ENCODE measurements at regions not wholly inside any gene's neighbourhood (a gene's known extent, or its start where the extent isn't known, plus 50 kb on each side); places are given as distances from the start of the nearest gene placed in this dataset.

- TF ChIP-seq CTCF (IDR thresholded peaks at IDR 0.05): no peak
- TF ChIP-seq POLR2A (IDR thresholded peaks at IDR 0.05): no peak
Measured at GRCh38 chr4:131337936-131338335, 1811.2 kb upstream of the PCDH10 start.
